Caco-2 (cell line): ENCODE measurements at regions not wholly inside any gene's neighbourhood (a gene's known extent, or its start where the extent isn't known, plus 50 kb on each side); places are given as distances from the start of the nearest gene placed in this dataset.
A peak's percentile ranks its signal among the peaks of the same experiment; 100 is the strongest.

Experiments
- BruUV-seq: library from RNA; stranded (reverse); fragments of 400-500 nt; replicated peaks from 2 replicates; lab custom pipeline; 2021; lab: Mats Ljungman, UMichigan
- CTCF ChIA-PET: fragments of 300-600 bp; sonication (Branson Sonifier 250); formaldehyde crosslinking; loops from one replicate; lab custom pipeline; 2022; ENCODE audit warnings: antibody characterized with exemption; lab: Charles Lee
- POLR2A ChIA-PET: fragments of 300-600 bp; sonication (Branson Sonifier 250); formaldehyde crosslinking; loops from one replicate; lab custom pipeline; 2022; ENCODE audit warnings: antibody characterized with exemption; lab: Charles Lee
- DNase-seq, 2 experiments: peaks; one replicate each; pipeline versions ENCODE4 v3.0.0 to v3.0.0-alpha.2; 2020 to 2022
- H3K27me3 ChIP-seq: replicated peaks from 2 replicates; pipeline ENCODE4 v1.6.0; 2011; ENCODE audit warnings: low read length; ENCODE audit not compliant: control insufficient read depth, insufficient read depth
- H3K36me3 ChIP-seq: 2 replicates; pipeline ENCODE4 v1.5.1; 2011; ENCODE audit warnings: low read length; ENCODE audit not compliant: control insufficient read depth, insufficient read depth
- H3K4me1 ChIP-seq: fragments of 250-450 bp; sonication (Bioruptor Pico); 2 replicates; pipeline ENCODE4 v1.5.1; 2020; ENCODE audit warnings: mild to moderate bottlenecking
- H3K4me3 ChIP-seq: 2 replicates; pipeline ENCODE4 v1.5.1; 2011; ENCODE audit warnings: low read depth, mild to moderate bottlenecking, control low read depth, low read length
- H3K9me3 ChIP-seq: fragments of 250-450 bp; sonication (Bioruptor Pico); 2 replicates; pipeline ENCODE4 v1.5.1; 2020; ENCODE audit warnings: mild to moderate bottlenecking, moderate library complexity
- H3K27ac Mint-ChIP-seq: one replicate; pipeline ENCODE4 v1.8.0; 2022; ENCODE audit warnings: mixed read lengths; ENCODE audit not compliant: unreplicated experiment
- H3K27me3 Mint-ChIP-seq: one replicate; pipeline ENCODE4 v1.8.0; 2022; ENCODE audit warnings: mixed read lengths; ENCODE audit not compliant: insufficient read depth, unreplicated experiment
- H3K36me3 Mint-ChIP-seq: one replicate; pipeline ENCODE4 v1.8.0; 2022; ENCODE audit warnings: mild to moderate bottlenecking, mixed read lengths; ENCODE audit not compliant: insufficient read depth, unreplicated experiment
- H3K4me1 Mint-ChIP-seq: one replicate; pipeline ENCODE4 v1.8.0; 2022; ENCODE audit warnings: low read depth, mixed read lengths; ENCODE audit not compliant: unreplicated experiment
- H3K4me3 Mint-ChIP-seq: one replicate; pipeline ENCODE4 v1.8.0; 2022; ENCODE audit warnings: mild to moderate bottlenecking, moderate library complexity, mixed read lengths; ENCODE audit not compliant: unreplicated experiment
- H3K9me3 Mint-ChIP-seq: one replicate; pipeline ENCODE4 v1.8.0; 2022; ENCODE audit warnings: mixed read lengths; ENCODE audit not compliant: unreplicated experiment
- intact Hi-C: fragments of 100-400 bp; cut with micrococcal nuclease; formaldehyde crosslinking; loops from one replicate; pipeline ENCODE4 v1.10.0; 2022; ENCODE audit not compliant: unreplicated experiment
- TF ChIP-seq, protein P1 (sequence below), 2 experiments: fragments of 200-600 bp in 1 of 2; IDR thresholded peaks; 1 replicate in 1 of 2; 2 replicates in 1 of 2; pipeline versions ENCODE4 v1.5.1 to v1.8.0; 2011 to 2022; ENCODE audit warnings: antibody characterized with exemption in 1 of 2, control low read depth in 1 of 2, inconsistent platforms in 1 of 2, low read depth in 1 of 2, low read length in 1 of 2, mild to moderate bottlenecking in 1 of 2, moderate library complexity in 1 of 2; ENCODE audit not compliant: insufficient read depth in 1 of 2, severe bottlenecking in 1 of 2, unreplicated experiment in 1 of 2

DNA sequence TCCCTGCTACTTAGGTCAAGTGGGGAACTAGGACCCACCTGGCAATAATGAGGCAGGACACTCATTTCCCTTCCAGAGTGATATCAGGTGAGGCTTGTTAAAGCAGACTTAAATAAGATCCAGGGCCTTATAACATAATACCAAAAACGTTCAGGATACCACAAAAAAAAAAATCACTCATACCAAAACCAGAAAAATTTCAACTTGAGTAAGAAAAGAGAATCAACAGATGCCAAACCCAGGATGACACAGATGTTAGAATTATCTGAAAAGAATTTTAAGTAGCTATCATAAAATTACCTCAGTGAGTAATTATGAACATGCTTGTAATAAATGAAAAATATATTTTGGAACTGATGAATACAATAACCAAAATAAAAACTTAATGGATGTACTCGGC, 255.6 kb upstream of the OSR1 start:
- POLR2A ChIA-PET = no interaction called here

DNA sequence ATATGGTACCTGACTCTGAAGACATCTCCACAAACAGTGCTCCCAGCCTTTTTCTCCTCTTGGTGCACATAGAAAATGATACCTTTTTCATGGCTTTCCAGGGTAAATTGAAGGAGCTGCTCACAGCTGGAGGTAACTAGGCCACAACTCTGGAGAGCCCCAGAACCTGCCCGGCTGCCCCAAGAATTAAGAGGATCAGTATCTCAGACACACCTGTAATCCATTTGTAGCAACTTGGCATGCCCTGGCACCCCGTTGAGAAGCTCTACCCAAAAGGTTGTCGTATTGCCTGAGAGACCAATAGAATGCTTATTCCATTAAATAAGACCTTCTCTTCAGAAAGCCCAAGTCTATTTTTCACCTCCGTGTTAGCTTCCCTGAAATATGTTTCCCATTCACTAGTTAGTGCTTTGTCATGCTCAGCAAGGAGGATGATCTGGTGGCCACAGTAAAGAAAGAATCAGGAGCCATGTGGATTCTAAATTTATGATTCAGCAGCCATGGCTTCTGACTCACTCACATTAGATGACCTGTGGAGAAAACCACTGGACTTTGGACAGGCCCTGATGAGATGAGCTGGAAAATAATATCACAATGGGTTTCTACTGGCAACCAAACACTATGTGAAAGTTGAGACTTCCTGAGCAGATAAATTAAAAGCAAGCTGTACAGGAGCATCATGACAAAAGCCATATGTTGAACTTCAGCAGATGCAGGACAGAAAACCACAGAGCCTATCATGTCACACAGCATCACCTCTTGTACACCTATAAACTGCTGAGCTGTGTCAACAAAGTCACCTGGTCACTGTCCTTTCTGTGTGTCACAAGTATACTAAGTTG, 253.3 kb upstream of the OSR1 start:
- intact Hi-C loops = no loop called here
- no peaks in the 10 kb centered on the region for H3K4me1 Mint-ChIP-seq
- H3K36me3 ChIP-seq = no peaks in the 10 kb centered on the region
- H3K4me3 Mint-ChIP-seq = no peak overlapping the region
- no TSS peak for BruUV-seq
- H3K36me3 Mint-ChIP-seq = no peaks in the 10 kb centered on the region
- TF ChIP-seq, protein P1, sequence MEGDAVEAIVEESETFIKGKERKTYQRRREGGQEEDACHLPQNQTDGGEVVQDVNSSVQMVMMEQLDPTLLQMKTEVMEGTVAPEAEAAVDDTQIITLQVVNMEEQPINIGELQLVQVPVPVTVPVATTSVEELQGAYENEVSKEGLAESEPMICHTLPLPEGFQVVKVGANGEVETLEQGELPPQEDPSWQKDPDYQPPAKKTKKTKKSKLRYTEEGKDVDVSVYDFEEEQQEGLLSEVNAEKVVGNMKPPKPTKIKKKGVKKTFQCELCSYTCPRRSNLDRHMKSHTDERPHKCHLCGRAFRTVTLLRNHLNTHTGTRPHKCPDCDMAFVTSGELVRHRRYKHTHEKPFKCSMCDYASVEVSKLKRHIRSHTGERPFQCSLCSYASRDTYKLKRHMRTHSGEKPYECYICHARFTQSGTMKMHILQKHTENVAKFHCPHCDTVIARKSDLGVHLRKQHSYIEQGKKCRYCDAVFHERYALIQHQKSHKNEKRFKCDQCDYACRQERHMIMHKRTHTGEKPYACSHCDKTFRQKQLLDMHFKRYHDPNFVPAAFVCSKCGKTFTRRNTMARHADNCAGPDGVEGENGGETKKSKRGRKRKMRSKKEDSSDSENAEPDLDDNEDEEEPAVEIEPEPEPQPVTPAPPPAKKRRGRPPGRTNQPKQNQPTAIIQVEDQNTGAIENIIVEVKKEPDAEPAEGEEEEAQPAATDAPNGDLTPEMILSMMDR (IDR thresholded peaks at IDR 0.05; ENCODE audit: insufficient read depth in 1 of 2, low read depth in 1 of 2, low read length in 1 of 2, severe bottlenecking in 1 of 2, unreplicated experiment in 1 of 2) = no peak
- H3K4me1 ChIP-seq = peaks cover 7% of the 10 kb centered on the region
- peak in 1 of 2 experiments; percentile 7 for DNase-seq
- H3K9me3 Mint-ChIP-seq = peaks cover 23% of the 10 kb centered on the region
- H3K4me3 ChIP-seq = no peak overlapping the region
- no peak overlapping the region for H3K27ac Mint-ChIP-seq
- ChIA-PET POLR2A (no interaction called here), CTCF (no interaction called here)
- peaks cover 7% of the 10 kb centered on the region; the same call in 1 of the 2 replicates for H3K9me3 ChIP-seq
- H3K27me3 Mint-ChIP-seq = peaks cover 3% of the 10 kb centered on the region
- H3K27me3 ChIP-seq = no peaks in the 10 kb centered on the region

More for the DNA sequence above, 255.6 kb upstream of the OSR1 start:
- H3K36me3 ChIP-seq = no peaks in the 10 kb centered on the region
- no peaks in the 10 kb centered on the region for H3K27me3 ChIP-seq
- H3K9me3 ChIP-seq = peaks cover 13% of the 10 kb centered on the region; the same call in 1 of the 2 replicates
- TF ChIP-seq, protein P1 (IDR thresholded peaks at IDR 0.05; ENCODE audit: insufficient read depth in 1 of 2, low read depth in 1 of 2, low read length in 1 of 2, severe bottlenecking in 1 of 2, unreplicated experiment in 1 of 2) = no peak
- H3K4me3 ChIP-seq = no peak overlapping the region
- Mint-ChIP-seq H3K27me3 (no peaks in the 10 kb centered on the region), H3K4me1 (no peaks in the 10 kb centered on the region), H3K4me3 (no peak overlapping the region), H3K27ac (no peak overlapping the region), H3K9me3 (peaks cover 23% of the 10 kb centered on the region), H3K36me3 (no peaks in the 10 kb centered on the region)
- no TSS peak for BruUV-seq
- CTCF ChIA-PET = no interaction called here
- intact Hi-C loops = no loop called here
- no peak for DNase-seq
- H3K4me1 ChIP-seq = peaks cover 7% of the 10 kb centered on the region

DNA sequence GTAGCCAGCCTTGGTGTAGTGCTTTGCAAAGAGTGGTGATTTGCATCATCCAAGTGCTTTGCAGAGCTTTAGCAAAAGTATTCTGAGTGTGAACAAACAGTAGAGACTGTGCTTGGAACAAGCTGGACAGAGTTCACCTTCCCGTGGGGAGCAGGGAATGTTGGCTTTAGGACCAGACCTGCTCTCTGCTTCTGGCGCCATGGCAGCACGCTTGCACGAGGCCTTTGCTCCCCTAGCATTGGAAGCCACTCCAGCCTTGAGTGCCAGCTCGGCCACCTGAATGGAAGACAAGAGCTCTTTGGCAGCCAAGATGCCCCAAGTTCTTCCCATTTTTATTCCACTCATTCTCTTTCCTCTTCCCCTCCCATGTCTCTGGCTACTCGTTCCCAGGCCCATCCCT, 250.8 kb upstream of the OSR1 start:
- Mint-ChIP-seq H3K36me3 (no peaks in the 10 kb centered on the region), H3K4me1 (no peaks in the 10 kb centered on the region), H3K4me3 (no peak overlapping the region), H3K9me3 (peaks cover 3% of the 10 kb centered on the region), H3K27me3 (peaks cover 5% of the 10 kb centered on the region), H3K27ac (no peak overlapping the region)
- peaks cover 7% of the 10 kb centered on the region for H3K4me1 ChIP-seq
- TF ChIP-seq, protein P1 (IDR thresholded peaks at IDR 0.05; ENCODE audit: insufficient read depth in 1 of 2, low read depth in 1 of 2, low read length in 1 of 2, severe bottlenecking in 1 of 2, unreplicated experiment in 1 of 2) = no peak
- H3K4me3 ChIP-seq = no peak overlapping the region
- H3K27me3 ChIP-seq = no peaks in the 10 kb centered on the region
- no peaks in the 10 kb centered on the region for H3K36me3 ChIP-seq
- no peak for DNase-seq
- no TSS peak for BruUV-seq
- ChIA-PET POLR2A (no interaction called here), CTCF (no interaction called here)
- intact Hi-C loops = no loop called here
- peaks cover 3% of the 10 kb centered on the region; the same call in 1 of the 2 replicates for H3K9me3 ChIP-seq
